ENCODE measurements at regions not wholly inside any gene's neighbourhood (a gene's known extent, or its start where the extent isn't known, plus 50 kb on each side); places are given as distances from the start of the nearest gene placed in this dataset.

DNA sequence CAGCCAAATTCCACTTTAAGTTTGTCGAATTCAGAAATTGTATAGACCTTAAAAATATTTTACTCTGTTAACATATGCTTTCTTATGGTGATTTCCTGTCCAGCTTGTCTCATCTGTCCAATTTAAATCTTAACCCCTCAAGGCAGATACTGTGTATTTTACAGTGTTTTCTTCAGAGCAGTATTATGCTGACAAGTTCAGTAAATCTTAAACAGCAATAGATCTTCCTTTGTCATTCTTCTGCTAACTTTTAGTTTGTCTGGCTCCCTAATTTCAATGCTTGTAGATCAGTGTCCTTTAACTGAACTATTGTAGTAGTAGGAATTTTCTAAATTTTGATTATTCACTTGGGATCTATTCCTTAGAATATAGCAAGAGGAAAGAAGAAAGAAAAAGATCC is 52.8 kb upstream of the MEIS1 start:
- H3K4me3 Mint-ChIP-seq, result no peak overlapping the region
- no peaks in the 10 kb centered on the region for H3K27me3 Mint-ChIP-seq
- H3K4me1 Mint-ChIP-seq, result no peaks in the 10 kb centered on the region
- ChIA-PET CTCF (no interaction called here), POLR2A (no interaction called here)
- no peak for DNase-seq
- H3K27ac Mint-ChIP-seq, result no peak overlapping the region
- no peaks in the 10 kb centered on the region for H3K9me3 Mint-ChIP-seq
- H3K36me3 Mint-ChIP-seq (ENCODE audit: low read depth), result no peaks in the 10 kb centered on the region

DNA sequence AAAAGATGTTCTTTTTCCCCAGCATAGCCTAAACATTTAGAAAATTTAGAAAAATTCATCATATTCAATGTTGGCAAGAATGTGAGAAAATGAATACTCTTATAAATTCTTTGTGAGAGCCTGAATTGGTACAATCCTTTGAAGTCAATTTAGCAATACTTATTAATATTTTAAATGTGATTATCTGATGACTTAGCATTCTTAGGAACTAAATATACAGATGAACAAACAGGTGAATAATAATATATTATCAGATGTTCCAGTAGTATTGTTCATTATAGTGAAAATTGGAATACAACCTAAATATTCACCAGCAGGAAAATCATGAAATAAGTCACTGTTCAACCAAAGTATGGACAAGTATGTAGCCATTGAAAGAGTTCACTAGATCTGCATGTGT is 55.5 kb upstream of the MEIS1 start:
- Mint-ChIP-seq H3K36me3 (ENCODE audit: low read depth) (no peaks in the 10 kb centered on the region), H3K27ac (no peak overlapping the region), H3K4me3 (no peak overlapping the region), H3K9me3 (no peaks in the 10 kb centered on the region), H3K4me1 (no peaks in the 10 kb centered on the region), H3K27me3 (no peaks in the 10 kb centered on the region)
- DNase-seq, result no peak
- ChIA-PET POLR2A (no interaction called here), CTCF (no interaction called here)

DNA sequence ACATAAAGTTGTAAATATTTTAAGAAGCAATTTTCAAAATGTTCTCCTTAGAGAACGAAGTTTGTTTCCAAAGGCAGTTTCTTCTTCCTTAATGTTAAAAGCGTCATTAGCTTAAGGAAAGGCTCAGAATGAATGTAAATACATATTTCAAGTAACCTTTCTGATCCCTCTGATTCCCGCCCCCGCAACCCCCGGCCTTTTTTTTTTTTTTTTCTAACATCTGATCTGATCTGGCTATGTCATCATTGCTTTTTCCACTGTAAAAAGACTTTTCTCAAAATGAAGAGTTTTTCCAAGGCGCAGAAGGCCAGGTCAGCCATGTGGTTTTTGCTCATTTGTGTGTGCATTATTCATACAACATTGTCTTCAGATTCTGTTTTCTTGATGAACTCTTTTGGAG is 57.1 kb upstream of the MEIS1 start:
- CTCF ChIA-PET, result no interaction called here
- Mint-ChIP-seq H3K27ac (no peak overlapping the region), H3K36me3 (ENCODE audit: low read depth) (no peaks in the 10 kb centered on the region)

DNA sequence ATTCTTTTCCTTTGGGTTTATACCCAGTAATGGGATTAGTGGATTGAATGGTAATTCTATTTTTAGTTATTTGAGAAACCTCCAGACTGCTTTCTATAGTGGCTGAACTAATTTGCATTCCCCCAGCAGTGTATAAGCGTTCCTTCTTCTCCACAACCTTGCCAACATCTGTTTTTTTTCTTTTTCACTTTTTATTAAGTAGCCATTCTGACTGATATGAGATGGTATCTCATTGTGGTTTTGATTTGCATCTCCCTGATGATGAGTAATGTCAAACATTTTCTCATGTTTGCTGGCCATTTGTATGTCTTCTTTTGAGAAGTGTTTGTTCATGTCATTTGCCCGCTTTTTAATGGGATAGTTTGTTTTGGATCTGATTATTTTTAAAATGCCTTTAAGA is 64.1 kb upstream of the MEIS1 start:
- no peak overlapping the region for H3K4me3 Mint-ChIP-seq
- H3K36me3 Mint-ChIP-seq (ENCODE audit: low read depth), result no peaks in the 10 kb centered on the region
- no peaks in the 10 kb centered on the region for H3K9me3 Mint-ChIP-seq
- no peaks in the 10 kb centered on the region for H3K27me3 Mint-ChIP-seq
- DNase-seq, result no peak
- H3K4me1 Mint-ChIP-seq, result no peaks in the 10 kb centered on the region
- no peak overlapping the region for H3K27ac Mint-ChIP-seq
- ChIA-PET CTCF (no interaction called here), POLR2A (no interaction called here)

More for the DNA sequence above, 57.1 kb upstream of the MEIS1 start:
- no peaks in the 10 kb centered on the region for H3K4me1 Mint-ChIP-seq
- H3K4me3 Mint-ChIP-seq, result no peak overlapping the region
- H3K27me3 Mint-ChIP-seq, result no peaks in the 10 kb centered on the region
- DNase-seq, result no peak
- POLR2A ChIA-PET, result interaction anchor here (0.8 kb wide), 1 partner anchor 39 kb away, joined by 8 read pairs; no protein-coding TSS in a partner anchor
- no peaks in the 10 kb centered on the region for H3K9me3 Mint-ChIP-seq

DNA sequence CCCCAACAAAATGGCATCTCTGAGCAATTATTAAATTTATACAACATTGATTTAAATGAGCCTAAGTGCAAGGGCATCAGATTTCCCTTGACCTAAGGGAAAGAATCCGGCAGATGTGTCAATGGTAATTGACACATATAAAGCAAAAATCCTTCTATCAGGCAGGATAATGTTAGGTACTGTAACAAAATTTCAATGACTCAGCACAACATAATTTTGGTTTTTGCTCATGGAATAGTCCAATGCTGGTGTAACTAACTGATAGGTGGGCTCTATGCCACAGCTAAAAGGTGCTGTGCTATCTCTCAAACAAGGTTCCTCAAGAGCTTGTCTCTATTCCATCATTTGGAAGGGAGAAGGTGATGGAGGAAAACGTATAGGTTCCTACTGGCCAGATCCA is 68.3 kb upstream of the MEIS1 start:
- CTCF ChIA-PET, result no interaction called here
- POLR2A ChIA-PET, result no interaction called here
- Mint-ChIP-seq H3K27me3 (no peaks in the 10 kb centered on the region), H3K36me3 (ENCODE audit: low read depth) (no peaks in the 10 kb centered on the region), H3K4me1 (no peaks in the 10 kb centered on the region), H3K27ac (no peak overlapping the region), H3K9me3 (no peaks in the 10 kb centered on the region), H3K4me3 (no peak overlapping the region)
- no peak for DNase-seq

DNA sequence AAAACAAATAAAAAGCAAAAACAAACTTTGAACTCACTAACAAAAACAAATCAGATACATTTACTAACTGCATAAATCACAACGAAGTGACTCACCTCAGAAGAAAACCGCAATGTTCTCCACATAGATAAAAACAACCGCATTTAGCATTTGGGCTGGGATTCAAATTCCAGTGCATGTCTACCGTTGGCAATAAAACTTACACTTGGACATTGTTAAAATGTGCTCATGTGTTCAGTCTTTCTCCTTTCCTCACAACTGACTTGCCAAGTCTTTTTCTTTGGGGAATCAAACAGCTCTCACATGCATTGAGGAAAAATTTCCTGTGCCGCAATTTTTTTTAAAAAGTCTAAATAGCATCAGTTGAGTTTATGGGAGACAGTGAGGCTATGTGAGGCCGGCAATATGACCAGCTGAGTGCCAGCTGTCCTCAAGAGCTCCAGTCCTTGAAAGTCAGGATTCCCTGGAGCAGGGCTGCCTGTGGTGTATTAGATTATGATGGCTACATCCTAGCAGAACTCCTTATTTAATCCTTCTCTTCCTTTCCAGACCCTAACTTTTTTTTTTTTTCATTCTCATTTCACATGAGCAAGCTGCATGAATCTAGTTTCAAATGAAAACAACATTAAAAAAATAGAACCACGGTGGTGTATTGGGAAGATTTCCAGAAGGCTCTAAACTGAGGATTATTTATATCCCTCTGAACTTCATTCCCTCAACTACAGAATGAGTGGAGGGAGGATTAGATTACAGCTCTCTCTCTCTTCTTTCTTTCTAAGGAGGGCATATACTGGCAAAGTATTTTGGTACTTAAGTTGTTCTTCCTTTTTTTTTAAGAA is 70.2 kb upstream of the MEIS1 start:
- DNase-seq, result no peak
- POLR2A ChIA-PET, result no interaction called here
- no peaks in the 10 kb centered on the region for H3K36me3 Mint-ChIP-seq (ENCODE audit: low read depth)
- no peaks in the 10 kb centered on the region for H3K4me1 Mint-ChIP-seq
- CTCF ChIA-PET, result interaction anchor here (0.7 kb wide), 1 partner anchor 9 kb away, joined by 5 read pairs; no protein-coding TSS in a partner anchor
- no peaks in the 10 kb centered on the region for H3K27me3 Mint-ChIP-seq
- H3K27ac Mint-ChIP-seq, result no peak overlapping the region
- H3K9me3 Mint-ChIP-seq, result no peaks in the 10 kb centered on the region
- H3K4me3 Mint-ChIP-seq, result no peak overlapping the region

DNA sequence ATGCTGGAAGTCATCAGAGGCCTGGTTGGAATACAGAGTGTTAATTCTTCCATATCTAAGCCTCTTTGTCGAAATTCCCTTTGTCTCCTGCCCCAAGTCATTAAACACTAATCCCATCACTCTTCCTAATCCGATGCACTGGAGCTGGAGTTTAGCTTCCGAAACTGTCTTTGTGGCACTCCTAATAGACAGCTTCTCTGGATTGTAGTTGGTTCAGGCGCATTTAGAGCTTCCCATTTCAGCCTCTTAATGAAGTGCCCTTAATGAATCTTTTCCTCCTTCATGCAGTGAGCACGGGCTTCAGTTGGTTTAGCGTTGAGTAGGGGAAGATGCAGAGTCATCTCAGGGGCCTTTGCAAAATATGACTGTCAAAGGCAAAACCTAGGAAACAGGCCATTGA is 72.2 kb upstream of the MEIS1 start:
- CTCF ChIA-PET, result no interaction called here
- peaks cover 2% of the 10 kb centered on the region for H3K9me3 Mint-ChIP-seq
- no peak for DNase-seq
- H3K27me3 Mint-ChIP-seq, result no peaks in the 10 kb centered on the region
- no peak overlapping the region for H3K27ac Mint-ChIP-seq
- no peak overlapping the region for H3K4me3 Mint-ChIP-seq
- POLR2A ChIA-PET, result no interaction called here
- no peaks in the 10 kb centered on the region for H3K4me1 Mint-ChIP-seq
- no peaks in the 10 kb centered on the region for H3K36me3 Mint-ChIP-seq (ENCODE audit: low read depth)

DNA sequence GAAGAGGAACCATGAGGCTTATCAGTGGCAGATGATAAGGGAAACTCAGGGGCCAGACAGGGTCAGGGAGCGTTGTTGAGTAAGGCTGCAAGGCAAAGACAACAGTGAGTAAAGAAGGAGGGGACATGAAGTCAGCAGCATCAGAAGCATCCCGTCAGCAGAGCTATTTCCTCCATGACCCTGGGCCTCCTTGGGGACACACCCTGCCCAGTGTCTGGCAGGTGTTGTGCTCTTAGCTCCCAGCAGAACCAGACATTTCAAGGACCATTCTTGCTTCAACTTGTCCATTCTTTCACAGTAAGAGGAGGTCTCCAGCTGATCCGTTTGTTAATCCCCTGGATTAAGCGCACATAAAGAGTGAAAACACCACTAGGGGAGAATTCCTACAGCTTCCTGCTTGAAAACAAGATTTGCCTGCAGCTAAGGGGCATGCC is 88.7 kb upstream of the MEIS1 start:
- H3K36me3 Mint-ChIP-seq (ENCODE audit: low read depth), result no peaks in the 10 kb centered on the region
- no peak for DNase-seq
- no peaks in the 10 kb centered on the region for H3K4me1 Mint-ChIP-seq
- ChIA-PET CTCF (no interaction called here), POLR2A (no interaction called here)
- H3K27me3 Mint-ChIP-seq, result no peaks in the 10 kb centered on the region
- H3K9me3 Mint-ChIP-seq, result peaks cover 5% of the 10 kb centered on the region
- no peak overlapping the region for H3K27ac Mint-ChIP-seq
- H3K4me3 Mint-ChIP-seq, result no peak overlapping the region

DNA sequence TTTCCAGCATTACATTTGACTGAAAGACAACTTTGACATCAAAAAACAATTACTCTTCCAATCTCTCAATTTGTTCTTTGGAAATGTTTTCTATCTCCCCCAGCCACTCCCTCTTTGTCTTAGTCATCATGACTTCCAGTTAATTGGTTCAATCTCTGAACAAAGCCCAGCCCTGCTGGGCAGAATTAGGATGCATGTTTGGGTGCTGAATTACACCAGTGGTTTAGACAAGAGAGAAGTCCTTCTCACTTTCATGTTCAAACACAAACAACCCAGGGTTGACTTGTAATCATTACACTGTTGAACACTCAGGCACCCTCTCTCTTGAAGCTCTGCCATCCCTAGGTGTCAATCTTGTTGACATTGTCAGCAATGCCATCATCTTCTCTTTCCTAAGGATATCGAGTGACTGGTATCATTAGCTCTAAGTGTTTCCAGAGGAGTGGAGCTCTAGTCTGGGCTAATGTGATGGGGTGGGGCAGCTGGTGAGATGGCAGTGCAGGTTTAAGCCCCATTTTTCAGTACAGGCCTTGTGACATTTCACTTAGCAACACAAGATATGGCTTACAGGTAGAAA is 90.8 kb upstream of the MEIS1 start:
- no peaks in the 10 kb centered on the region for H3K36me3 Mint-ChIP-seq (ENCODE audit: low read depth)
- no peaks in the 10 kb centered on the region for H3K27me3 Mint-ChIP-seq
- no peak overlapping the region for H3K27ac Mint-ChIP-seq
- CTCF ChIA-PET, result no interaction called here
- peaks cover 5% of the 10 kb centered on the region for H3K9me3 Mint-ChIP-seq
- H3K4me1 Mint-ChIP-seq, result no peaks in the 10 kb centered on the region
- DNase-seq, result no peak
- no peak overlapping the region for H3K4me3 Mint-ChIP-seq
- POLR2A ChIA-PET, result no interaction called here

DNA sequence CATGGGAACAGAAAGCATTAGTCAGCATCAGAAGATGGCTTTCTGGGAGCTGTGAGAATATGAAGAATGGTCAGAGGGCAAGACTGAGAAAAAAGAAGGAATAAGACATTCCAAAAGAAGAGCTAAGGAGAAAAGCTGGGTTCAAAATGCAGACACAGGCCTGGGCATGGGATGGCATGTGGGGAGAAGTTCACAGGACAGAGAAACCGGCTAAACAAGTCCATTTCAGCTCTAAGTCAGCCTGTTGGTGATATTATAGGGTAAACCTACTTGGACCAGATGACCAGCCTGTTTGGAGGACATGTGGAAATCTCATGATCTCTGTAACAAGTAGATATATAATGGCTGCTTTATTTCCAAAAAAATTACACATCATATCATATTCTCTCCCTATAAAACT is 91.7 kb upstream of the MEIS1 start:
- H3K9me3 Mint-ChIP-seq, result peaks cover 5% of the 10 kb centered on the region
- DNase-seq, result no peak
- CTCF ChIA-PET, result interaction anchor here (0.6 kb wide), 1 partner anchor 1512 kb away, joined by 3 read pairs; no protein-coding TSS in a partner anchor

DNA sequence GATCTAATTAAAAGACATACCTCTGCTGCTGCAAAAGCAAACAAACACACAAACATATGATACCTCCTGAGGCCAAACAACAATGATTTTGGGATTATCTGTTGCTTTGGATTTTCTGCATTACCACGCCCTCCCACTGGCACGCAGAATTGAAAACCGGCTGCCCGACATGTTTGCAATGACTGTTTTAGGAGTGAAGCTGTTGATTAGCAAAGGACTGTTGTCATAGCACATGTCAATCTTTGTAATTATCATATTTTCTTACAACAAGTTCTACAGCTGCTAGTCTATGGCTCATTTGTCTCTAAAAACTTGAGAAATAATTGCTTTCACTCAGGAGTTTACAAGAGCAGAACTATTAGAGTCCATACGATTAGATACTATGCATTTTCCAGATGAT is 94.4 kb upstream of the MEIS1 start:
- Mint-ChIP-seq H3K9me3 (no peaks in the 10 kb centered on the region), H3K4me3 (no peak overlapping the region), H3K4me1 (no peaks in the 10 kb centered on the region), H3K27ac (no peak overlapping the region), H3K27me3 (no peaks in the 10 kb centered on the region), H3K36me3 (ENCODE audit: low read depth) (no peaks in the 10 kb centered on the region)
- ChIA-PET CTCF (no interaction called here), POLR2A (no interaction called here)
- no peak for DNase-seq

More for the DNA sequence above, 91.7 kb upstream of the MEIS1 start:
- Mint-ChIP-seq H3K4me1 (no peaks in the 10 kb centered on the region), H3K4me3 (no peak overlapping the region), H3K36me3 (ENCODE audit: low read depth) (no peaks in the 10 kb centered on the region), H3K27ac (no peak overlapping the region), H3K27me3 (no peaks in the 10 kb centered on the region)
- POLR2A ChIA-PET, result no interaction called here

DNA sequence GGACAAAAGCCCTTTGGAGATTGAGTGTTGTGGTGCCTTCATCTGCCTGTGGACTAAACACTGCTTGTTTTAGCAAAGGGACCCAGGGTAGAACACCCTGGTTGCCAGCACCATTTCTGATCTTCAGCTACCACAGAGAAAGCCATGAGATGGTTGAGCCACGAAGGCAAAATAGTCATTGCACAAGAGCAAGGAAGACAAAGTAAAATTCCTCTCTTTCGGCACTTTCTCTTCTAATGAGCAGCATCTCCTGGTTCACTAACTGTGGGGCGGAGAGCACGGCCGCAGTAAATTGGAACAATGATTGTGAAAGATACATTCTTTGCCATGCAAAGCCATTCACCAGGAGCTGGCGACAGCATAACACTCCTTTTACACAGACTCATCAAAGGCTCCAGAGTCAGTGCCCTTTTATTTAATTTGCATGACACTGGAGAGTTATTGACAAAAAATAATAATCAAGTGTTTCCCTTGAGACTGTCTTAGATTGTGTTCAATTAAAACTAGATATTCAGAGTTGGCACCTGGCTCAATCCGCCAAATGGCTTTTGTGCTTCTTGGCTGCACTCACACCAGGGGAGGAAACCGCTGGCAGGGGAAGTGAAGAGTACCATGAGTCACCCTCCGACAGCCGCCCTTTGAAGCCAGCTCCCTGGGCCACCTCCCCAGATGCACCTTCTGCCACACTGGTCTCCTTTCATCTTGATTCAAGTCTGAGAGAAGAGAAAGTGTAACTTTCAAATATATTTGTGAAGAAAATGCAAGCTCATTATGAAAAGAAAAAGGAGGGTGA is 100.5 kb upstream of the MEIS1 start:
- no peak for DNase-seq
- Mint-ChIP-seq H3K36me3 (ENCODE audit: low read depth) (no peaks in the 10 kb centered on the region), H3K27ac (no peak overlapping the region), H3K4me3 (no peak overlapping the region), H3K4me1 (no peaks in the 10 kb centered on the region), H3K27me3 (no peaks in the 10 kb centered on the region), H3K9me3 (no peaks in the 10 kb centered on the region)
- ChIA-PET CTCF (interaction anchor here (0.6 kb wide), 1 partner anchor 1459 kb away, joined by 3 read pairs; no protein-coding TSS in a partner anchor), POLR2A (no interaction called here)

DNA sequence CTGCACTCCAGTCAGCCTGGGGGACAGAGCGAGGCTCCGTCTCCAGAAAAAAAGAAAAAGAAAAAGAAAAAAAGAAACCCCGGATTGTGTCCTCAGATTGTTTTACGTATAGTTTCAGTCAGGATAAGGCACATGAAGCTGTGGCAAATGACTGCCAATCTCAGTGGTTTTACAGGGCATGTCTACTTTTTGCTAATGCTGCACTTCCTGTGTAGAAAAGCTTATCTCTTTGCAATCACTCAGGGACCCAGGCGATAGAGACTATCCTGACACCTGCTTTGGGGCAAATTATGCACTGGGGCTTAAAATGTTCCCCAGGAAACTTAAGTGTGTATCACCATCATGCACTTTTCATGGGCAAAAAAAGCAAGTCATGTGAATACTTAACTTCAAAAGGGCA is 103.7 kb upstream of the MEIS1 start:
- H3K4me3 Mint-ChIP-seq, result no peak overlapping the region
- no peak for DNase-seq
- no peaks in the 10 kb centered on the region for H3K36me3 Mint-ChIP-seq (ENCODE audit: low read depth)
- no peaks in the 10 kb centered on the region for H3K27me3 Mint-ChIP-seq
- no peaks in the 10 kb centered on the region for H3K9me3 Mint-ChIP-seq
- H3K4me1 Mint-ChIP-seq, result no peaks in the 10 kb centered on the region
- ChIA-PET POLR2A (no interaction called here), CTCF (no interaction called here)
- no peak overlapping the region for H3K27ac Mint-ChIP-seq

Measured in activated CD4-positive, alpha-beta T cell treated with anti-CD3 and anti-CD28 coated beads, Interleukin-2, amount 10 ng/mL, durations not matched to agents 7 days and 5 days (primary cell).